ENCODE measurements at regions not wholly inside any gene's neighbourhood (a gene's known extent, or its start where the extent isn't known, plus 50 kb on each side); places are given as distances from the start of the nearest gene placed in this dataset.

DNA sequence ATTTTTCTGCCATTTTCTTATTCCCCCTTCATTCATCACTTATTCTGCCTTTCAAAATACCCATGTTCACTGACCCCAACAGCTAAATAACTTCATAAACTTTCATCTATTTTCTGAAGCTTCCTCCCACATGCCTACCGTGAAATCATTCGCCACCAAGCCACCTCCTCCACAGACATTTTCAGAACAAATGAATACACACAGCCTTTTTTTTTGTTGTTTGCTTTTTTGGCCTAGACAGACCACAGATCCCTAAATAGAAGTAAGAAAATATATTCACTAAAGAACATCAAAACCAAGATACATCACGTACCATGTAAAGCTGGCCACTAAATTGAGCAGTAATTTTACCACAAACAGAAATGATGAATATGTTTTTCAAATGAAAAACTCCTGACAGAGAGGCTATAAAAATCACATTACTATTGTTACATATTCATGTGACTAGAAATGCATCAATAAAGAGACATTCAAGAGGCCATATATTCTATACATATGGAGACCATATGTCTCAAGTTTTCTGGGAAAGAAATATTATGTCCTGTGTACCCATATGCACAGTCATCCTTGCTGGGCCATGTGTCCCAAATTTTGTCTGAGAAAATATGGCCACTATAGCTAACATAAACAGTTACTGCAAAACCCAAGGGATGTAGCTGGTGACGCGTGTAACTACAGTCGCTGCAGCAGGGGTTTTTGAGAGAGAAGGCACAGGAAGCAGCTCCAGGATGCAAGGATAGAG is 200.3 kb downstream of the FBXO15 start:
- TF ChIP-seq, protein P1, sequence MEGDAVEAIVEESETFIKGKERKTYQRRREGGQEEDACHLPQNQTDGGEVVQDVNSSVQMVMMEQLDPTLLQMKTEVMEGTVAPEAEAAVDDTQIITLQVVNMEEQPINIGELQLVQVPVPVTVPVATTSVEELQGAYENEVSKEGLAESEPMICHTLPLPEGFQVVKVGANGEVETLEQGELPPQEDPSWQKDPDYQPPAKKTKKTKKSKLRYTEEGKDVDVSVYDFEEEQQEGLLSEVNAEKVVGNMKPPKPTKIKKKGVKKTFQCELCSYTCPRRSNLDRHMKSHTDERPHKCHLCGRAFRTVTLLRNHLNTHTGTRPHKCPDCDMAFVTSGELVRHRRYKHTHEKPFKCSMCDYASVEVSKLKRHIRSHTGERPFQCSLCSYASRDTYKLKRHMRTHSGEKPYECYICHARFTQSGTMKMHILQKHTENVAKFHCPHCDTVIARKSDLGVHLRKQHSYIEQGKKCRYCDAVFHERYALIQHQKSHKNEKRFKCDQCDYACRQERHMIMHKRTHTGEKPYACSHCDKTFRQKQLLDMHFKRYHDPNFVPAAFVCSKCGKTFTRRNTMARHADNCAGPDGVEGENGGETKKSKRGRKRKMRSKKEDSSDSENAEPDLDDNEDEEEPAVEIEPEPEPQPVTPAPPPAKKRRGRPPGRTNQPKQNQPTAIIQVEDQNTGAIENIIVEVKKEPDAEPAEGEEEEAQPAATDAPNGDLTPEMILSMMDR (IDR thresholded peaks at IDR 0.05; ENCODE audit: poor library complexity) = no peak
- TF ChIP-seq EZH2 (IDR thresholded peaks at IDR 0.05; ENCODE audit: borderline replicate concordance) (no peak), EZH2phosphoT487 (IDR thresholded peaks at IDR 0.05; ENCODE audit: low read depth, severe bottlenecking, unreplicated experiment) (no peak)

Measured in hepatocyte (in vitro differentiated cells).